ENCODE measurements at regions not wholly inside any gene's neighbourhood (a gene's known extent, or its start where the extent isn't known, plus 50 kb on each side); places are given as distances from the start of the nearest gene placed in this dataset.
"Not testable (repeated sequence)": the region's sequence is repeated elsewhere in the genome, so short reads cannot be mapped to it uniquely, and the experiment has no call there.

DNA sequence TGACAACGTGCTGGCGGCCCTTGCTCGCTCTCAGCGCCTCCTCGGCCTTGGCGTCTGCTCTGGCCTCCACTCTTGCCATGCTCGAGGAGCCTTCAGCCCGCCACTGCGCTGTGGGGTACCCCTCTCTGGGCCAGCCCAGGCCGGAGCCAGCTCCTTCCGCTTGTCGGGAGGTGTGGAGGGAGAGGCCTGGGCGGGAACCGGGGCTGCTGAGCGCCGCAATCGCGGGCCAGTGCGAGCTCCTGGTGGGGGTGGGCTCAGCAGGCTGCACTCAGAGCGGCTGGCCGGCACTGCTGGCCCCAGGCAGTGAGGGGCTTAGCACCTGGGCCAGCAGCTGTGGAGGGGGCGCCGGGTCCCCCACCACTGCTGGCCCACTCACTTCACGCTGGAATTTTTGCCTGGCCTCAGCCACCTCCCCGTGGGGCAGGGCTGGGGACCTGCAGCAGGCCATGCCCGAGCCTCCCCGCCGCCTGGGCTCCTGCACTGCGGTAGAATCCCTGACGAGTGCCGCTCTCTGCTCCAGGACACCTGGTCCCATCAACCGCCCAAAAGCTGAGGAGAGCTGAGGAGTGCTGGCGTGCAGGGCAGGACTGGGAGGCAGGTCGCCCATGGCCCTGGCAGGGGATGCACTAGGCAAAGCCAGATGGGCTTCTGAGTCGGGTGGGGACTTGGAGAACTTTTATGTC, 372.2 kb upstream of the NRG3 start:
- DNase-seq, result no peak

DNA sequence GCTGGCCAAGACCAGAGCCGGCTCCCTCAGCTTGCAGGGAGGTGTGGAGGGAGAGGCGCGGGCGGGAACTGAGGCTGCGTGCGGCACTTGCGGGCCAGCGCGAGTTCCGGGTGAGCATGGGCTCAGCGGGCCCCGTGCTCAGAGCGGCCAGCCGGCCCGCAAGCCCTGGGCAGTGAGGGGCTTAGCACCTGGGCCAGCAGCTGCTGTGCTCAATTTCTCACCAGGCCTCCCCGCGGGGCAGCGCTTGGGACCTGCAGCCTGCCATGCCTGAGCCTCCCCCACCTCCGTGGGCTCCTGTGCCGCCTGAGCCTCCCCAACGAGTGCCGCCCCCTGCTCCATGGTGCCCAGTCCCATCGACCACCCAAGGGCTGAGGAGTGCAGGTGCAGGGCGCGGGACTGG, 369.2 kb upstream of the NRG3 start:
- DNase-seq, result not testable (repeated sequence)

DNA sequence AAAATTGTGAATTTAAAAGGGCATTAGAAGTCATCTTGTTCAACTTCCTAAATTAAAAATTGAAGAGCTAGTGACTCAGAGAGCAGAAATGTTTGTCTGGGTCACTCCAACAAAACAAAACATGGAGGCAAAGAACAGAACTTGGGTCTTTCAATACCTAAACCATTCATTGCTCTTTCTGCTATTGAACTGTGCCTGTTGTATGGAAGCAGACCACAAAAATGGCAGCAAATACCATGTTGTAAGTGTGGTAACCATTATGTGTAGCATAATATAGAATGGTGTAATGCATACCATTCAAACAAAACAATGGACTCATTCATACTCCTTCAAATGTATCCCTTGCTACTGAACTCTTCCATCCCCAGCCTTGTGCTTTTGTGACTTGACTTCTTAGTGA, 360.2 kb upstream of the NRG3 start:
- no peak for DNase-seq

DNA sequence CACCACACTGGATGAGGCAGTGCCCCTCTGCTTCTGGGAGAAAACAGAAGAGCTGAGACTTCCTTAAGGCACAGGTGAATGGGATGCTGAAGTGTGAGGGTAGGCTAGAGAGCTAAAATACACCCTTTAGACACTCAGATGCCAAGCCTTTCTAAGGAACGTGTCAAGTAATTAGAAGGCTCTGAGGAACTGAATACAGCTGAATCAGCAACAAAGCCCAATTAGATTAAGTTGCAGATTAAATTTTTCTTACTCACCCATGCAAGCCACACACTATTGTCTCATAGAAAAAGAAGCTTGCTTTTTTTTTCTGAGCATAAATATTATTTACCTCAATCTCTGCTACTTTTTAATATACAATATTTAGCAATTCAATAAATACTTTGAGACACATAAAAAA, 354.3 kb upstream of the NRG3 start:
- no peak for DNase-seq

DNA sequence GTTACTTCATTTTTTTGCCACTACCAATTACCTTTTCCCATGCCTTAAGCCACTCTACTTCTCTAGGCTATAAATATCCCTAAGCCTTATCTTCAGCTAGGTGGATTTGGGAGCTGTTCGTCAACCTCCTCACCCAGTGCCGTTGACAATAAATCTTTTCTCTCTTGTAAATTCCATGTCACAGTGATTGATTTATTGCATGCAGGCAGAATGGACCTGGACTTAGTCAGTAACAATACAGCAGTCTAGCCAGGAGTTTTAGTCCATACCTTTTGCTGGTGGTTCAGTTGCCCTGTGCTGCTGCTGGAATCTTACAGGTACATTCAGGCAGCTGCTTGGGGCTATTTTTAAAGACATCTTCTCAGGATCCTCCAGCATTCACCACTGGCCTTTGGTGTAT, 350.5 kb upstream of the NRG3 start:
- DNase-seq, result no peak

DNA sequence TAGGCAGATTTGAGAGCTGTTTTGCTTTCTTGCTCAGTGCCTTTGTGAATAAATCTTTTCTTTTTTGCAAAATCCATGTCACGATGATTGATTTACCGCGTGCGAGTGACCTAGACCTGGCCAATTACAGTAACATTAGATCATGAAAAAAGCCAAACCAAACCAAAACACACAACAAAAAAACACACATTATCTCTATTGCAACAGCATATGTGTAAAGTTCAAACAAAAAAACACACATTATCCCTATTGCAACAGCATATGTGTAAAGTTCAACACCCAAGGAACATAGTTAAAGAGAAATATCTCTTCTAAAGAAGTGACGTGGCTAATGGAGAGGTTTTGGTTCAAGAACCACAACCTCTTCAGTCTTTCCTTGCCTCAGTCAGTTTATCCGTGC, 342.6 kb upstream of the NRG3 start:
- no peak for DNase-seq

DNA sequence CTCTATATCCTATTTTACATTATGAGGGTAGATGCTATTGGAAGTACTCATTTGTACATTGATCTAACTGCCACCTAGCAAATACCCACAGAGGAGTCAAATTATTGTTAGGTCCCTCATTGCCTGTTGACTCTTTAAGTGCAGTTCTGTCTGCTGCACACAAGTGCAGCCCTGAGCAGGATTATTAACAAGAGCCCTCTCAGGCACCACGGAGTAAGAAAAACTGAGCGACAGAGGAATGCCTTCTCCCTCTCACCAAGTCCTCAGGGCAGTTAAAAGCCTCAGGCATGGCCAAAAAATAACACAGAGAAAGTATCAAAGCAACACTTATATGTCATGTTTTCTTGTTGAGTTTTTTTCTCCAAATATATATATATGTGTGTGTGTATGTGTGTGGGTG, 340.0 kb upstream of the NRG3 start:
- no peak for DNase-seq

DNA sequence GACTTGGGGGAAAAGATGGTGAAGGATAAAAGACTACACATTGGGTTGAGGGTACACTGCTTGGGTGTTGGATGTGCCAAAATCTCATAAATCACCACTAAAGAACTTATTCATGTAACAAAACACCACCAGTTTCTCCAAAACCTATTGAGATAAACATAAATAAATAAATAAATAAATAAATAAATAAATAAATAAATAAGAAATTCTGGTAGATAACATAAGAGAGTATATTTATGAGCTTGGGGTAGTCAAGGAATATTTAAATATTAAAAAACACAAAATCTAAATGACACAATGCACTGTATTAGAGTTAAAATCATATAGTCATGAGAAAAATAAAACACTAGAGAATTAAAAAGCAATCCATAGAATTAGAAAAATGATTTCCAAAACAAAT, 333.5 kb upstream of the NRG3 start:
- no peak for DNase-seq

DNA sequence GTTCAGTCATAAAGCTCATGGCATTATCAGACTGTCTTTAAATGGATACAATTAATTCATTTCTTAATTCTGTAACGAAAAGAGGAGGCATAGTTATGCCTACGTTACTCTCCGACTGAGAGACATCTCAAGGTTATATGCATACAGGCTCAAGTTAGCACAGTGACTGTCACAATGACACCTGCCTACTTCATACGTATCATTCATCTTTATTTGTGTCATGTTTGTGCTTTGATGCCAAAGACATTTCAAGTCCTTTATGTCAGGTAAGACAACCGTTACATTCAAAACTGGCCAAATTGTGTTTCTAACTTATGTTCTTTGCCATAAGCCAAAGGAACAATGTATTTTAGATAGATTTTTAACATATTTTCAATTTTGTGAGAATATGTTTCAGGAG, 328.8 kb upstream of the NRG3 start:
- DNase-seq, result no peak

DNA sequence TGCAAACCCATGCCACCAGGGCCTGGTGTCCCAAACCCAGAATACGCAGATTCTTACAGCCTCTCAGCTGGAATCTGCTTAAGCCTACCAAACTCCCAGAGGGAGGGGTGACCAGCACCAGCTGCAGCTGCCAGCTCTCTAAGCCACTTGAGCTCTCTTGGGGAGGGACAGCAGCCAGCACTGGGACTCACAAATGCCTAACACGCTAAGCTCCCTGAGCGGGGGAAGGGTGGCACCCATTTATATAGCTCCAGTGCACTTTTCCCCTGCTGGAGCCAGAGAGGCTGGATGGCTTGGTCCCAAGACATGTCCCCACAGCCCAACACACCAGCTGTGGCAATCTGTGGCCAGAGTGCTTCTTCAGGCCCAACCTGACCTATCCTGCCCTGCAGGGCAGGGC, 326.8 kb upstream of the NRG3 start:
- DNase-seq, result no peak

DNA sequence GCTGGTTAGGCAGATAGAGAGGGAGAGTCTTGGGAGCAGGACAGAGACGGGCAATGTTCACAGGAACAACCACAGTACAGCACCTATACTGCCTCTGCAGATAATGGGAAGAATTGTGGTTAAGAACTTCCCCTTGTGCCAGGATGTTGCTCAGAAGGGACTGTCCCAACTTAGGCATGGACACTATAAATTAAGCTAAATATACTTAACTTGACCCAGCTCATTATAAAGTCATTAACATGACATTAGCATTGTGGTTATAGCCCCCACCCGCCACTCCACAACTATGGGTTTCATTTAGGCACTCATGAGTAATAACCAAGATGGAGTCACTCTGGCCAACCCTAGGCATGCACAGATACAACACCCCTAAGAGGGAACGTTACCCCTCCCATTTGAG, 310.9 kb upstream of the NRG3 start:
- peak; percentile 1 to 7 for DNase-seq

DNA sequence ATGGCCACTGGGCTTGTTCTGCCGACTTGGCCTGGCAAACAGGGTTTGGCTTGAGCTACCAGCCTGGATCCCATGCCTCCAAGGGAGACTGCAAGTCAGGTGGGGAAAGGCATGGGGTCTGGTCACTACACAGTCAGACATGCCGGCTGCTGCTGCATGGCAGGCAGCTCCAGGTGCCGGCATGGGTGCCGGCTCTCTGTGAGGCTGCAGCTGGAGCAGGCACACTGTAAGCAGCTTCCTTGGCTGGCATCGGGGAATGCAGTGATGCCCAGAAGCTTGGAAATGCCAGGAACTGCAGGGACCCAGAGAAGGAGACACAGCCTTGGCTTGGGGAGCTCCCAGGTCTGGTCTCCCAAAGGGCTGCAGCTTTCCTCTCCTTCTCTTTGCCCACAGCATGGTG, 305.5 kb upstream of the NRG3 start:
- DNase-seq, result no peak

DNA sequence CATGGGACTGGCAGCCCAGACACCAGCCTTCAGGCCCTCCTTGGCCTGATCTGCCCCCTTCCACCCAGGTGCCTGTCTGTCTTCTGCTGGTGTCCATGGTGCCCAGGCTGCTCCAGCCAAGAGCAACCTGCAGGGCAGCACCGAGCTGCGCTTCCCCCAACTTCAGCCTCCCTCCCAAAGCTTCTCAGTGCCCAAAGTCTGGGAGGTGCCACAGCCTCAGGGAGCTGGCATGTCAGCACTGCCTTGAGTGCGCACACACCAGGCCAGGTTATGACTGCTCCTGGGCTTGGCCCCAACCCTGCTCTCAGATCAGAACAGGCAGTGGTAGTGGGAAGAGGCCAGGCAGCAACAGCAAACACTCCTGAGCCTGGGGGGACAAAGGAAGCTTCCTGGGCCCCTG, 304.6 kb upstream of the NRG3 start:
- no peak for DNase-seq

DNA sequence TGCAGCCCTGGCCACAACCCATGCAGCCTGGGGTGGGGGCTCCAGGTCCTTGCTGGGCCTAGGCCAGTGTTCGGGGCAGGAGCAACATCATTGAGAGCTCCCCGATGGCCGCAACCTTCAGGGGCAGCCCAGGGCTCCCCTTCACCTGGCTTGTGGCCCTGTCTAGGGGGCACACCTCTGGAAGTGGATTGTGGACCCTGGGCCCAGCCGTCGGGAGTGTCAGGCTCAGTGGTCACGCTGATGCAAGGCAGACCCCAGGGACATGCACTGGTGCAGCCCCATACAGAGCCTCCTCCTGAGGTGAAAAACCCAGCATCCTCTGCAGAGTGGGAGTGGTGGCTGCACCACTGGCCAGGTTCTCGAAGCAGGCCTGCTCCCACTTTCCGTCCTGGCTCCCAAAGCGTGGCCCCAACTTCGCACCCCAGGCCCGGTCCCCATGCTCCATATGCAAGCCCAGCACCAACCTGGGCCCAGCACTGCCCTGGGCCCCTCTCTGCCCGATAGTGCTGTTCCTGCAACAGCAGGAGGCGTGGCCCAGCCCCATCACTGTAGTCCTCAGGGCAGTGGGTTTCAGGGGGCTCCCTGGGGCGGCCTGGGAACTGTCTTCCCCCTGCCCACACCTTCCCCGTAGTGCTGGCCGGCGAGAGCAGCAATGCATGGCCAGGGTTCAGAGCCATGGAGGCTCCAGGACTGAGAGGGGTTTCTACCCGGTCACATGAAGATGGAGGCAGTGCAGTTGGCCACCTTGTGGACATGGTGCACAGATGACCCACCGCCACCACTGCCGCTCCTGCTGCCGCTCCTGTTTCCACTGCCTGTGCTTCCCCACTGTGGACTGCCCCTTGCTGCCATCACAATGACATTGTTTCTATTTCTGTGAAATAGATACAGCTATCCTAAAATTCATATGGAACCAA, 303.9 kb upstream of the NRG3 start:
- no peak for DNase-seq

DNA sequence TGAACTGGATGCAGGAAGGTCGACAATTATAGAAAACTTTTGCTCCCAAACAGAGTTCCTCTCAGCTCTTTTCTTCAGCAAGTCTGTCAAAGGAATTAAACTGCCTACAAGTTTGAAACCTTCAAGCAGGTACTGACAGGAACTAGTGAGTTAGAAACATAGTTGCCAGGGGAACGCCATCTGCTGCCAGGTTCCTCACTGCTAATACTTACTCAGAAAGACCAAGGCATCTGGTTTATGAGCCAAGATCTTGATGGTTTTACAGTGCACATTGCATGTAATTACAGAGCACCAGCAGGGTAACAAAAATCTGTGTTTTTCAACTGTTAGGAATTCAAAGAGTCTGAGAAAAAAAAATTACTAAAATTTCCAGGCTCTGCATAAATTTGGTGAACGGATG, 300.0 kb upstream of the NRG3 start:
- no peak for DNase-seq

DNA sequence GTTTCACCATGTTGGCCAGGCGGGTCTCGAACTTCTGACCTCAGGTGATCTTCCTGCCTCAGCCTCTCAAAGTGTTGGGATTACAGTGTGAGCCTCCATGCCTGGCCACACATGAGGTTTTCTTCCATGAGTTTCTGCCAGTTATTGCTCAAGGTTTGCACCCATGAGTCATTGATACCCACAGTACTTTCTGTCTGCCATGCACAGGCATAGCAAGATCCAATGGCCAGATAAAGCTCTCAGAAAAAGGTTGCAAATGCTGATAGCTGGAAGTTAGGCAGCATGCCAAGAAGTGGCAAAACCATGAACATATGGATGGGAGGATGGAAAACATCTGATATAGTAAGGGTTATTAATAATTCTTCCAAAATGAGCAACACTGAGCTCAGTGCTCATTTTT, 298.7 kb upstream of the NRG3 start:
- no peak for DNase-seq

DNA sequence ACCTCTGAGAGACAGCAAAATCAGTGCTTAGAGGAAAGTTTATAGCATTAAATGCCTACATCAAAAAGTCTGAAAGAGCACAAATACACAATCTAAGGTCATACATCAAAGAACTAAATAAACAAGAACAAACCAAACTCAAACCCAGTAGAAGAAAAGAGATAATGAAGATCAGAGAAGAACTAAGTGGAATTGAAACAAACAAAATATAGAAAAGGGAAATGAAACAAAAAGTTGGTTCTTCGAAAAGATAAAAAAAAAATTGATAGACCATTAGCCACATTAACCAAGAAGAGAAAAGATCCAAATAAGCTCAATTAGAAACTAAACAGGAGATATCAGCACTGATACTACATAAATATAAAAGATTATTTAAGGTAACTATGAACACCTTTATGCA, 280.0 kb upstream of the NRG3 start:
- no peak for DNase-seq

DNA sequence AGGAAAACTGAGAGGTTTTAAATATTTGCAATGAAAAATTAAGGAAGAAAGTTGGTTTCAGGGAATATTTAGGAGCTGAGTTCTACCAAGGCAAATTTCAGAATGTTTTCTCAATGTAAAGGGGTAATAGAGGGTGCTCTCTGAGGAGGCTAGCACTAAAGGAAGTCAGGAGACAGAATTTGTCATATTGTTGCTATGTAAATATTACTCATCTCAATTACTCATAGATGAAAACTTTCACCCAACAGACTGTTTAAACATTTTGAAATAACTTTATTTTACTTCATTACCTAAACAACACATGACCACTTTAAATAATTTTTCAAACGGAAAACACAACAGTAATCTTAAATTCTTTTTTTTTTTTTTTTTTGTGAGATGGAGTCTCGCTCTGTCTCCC, 274.8 kb upstream of the NRG3 start:
- no peak for DNase-seq

DNA sequence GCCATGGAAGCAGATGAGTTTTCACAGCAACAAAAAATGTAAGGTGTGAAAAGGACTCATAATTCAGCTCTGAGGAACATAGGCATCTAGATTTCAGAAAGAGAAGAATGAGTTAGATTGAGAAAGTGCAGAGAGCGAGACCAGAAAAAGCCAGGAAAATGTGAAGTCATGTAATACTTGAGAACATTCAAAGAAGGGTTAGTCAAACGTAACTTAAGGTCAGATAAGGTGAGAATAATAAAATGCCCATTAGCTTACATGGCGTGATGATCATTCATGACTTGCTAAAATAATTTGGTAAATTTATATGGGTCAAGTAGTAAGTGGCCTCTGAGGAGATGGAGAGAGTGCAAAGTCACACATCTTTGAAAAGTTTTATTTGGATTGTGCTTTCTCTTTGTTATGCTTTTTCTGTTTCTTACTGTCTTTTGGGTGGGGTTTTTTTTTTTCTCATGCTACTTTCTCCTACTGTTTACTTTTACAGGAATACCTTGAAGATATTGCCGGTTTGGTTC, 271.8 kb upstream of the NRG3 start:
- DNase-seq, result no peak

DNA sequence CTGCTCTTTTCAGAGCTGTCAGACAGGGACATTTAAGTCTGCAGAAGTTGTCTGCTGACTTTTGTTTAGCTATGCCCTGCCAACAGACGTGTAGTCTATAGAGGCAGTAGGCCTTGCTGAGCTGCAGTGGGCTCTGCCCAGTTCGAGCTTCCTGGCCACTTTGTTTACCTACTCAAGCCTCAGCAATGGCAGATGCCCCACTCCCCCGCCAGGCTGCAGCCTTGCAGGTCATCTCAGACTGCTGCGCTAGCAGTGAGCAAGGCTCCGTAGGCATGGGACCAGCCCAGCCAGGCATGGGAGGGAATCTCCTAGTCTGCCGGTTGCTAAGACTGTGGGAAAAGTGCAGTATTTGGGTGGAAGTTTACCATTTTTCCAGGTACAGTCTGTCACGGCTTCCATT, 230.5 kb upstream of the NRG3 start:
- not testable (repeated sequence) for DNase-seq

DNA sequence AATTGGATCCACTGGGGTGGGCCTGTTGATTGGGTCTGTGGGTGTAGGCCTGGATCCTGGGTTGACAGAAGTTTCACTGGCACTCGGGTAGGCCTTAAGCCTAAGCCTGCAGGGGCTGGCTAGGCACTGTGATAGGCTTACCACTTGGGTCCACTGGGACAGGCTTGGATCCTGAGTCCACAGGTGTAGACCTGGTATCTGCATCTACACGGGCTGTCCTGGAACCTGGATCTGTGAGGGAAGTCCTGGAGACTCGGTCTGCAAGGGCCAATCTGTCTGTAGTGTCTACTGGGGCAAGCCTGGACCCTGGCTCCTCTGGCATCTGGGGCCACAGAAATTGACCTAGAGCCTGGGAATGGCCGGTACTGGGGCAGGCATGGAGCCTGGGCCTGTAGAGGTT, 219.0 kb upstream of the NRG3 start:
- DNase-seq, result no peak

DNA sequence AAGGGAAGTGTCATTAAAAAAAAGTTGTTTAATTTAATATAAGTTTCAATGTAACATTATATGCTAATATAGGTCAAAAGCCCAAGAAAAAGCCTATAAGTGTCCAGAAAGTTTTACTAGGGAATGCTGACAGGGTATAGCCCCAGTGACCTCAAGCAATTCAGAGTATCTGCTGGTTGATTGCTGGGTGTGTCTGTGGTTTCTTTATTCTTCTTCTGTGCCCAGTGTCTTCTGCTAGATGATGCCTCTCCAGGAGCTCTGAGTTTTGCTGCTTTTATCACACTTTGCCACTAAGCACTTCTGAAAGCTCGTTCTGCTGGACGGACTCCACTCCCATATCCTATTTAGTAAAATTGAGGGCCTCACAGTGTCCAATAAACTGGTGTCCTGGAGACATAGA, 212.2 kb upstream of the NRG3 start:
- no peak for DNase-seq

DNA sequence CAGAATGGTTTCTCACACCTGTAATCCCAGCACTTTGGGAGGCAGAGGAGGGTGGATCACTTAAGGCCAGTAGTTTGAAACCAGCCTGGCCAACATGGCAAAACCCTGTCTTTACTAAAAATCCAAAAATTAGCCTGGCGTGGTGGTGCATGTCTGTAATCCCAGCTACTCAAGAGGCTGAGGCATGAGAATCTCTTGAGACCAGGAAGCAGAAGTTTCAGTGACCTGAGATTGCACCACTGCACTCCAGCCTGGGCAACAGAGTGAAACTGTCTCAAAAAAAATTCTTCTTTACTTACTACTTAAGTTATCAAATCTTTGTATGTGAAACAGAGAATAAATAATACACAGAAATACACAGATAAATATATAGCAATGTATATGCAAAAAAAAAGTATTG, 210.2 kb upstream of the NRG3 start:
- not testable (repeated sequence) for DNase-seq

DNA sequence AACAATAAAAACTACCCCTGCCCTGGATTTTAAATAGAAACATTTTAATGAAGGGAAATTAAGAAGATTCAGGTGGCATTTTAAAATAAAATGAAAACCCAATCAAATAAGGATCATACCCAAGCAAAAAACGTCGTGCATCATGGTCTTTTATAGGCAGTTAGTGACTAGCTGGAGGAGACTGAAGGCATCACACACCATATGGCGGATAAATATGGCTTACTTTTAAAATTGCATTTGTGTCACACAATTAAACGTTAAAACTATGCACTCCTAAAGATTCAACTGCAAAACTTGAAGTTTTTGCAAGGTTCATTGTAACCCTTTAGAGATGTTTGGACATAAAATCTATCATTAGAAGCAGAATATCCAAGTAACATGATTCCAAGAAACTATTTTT, 200.1 kb upstream of the NRG3 start:
- DNase-seq, result no peak

Data from activated CD4-positive, alpha-beta T cell treated with anti-CD3 and anti-CD28 coated beads, Interleukin-2, amount 50 U/mL, for 48 hours (primary cell).